ENCODE measurements at regions not wholly inside any gene's neighbourhood (a gene's known extent, or its start where the extent isn't known, plus 50 kb on each side); places are given as distances from the start of the nearest gene placed in this dataset.

- POLR2A ChIA-PET = no interaction called here
- Mint-ChIP-seq H3K27me3 (ENCODE audit: insufficient read depth, unreplicated experiment) (no peaks in the 10 kb centered on the region), H3K4me1 (ENCODE audit: insufficient read depth, unreplicated experiment) (peaks cover 9% of the 10 kb centered on the region), H3K9me3 (ENCODE audit: unreplicated experiment) (peaks cover 16% of the 10 kb centered on the region), H3K4me3 (ENCODE audit: unreplicated experiment) (no peak overlapping the region), H3K27ac (ENCODE audit: low read depth, unreplicated experiment) (no peak overlapping the region), H3K36me3 (ENCODE audit: insufficient read depth, unreplicated experiment) (no peaks in the 10 kb centered on the region)
- CTCF ChIA-PET = interaction anchor here (0.5 to 2.8 kb wide), 4 partner anchors 11 to 1996 kb away, joined by 3 to 16 read pairs (median 6); no protein-coding TSS in a partner anchor
- no TSS peak for BruUV-seq (replicated peaks)
- TF ChIP-seq CTCF (IDR thresholded peaks at IDR 0.05; ENCODE audit: unreplicated experiment) = no peak
- DNase-seq (ENCODE audit: unreplicated experiment) = no peak
- intact Hi-C loops (cut with micrococcal nuclease) = loop anchor here (10.0 kb wide), 1 partner anchor 223 kb away; no protein-coding TSS in a partner anchor
Measured at GRCh38 chr21:23017989-23018388, 2019.8 kb downstream of the NCAM2 start.

GRCh38 chr21:23020969-23021368, 2022.8 kb downstream of the NCAM2 start:
- BruUV-seq (replicated peaks) = no TSS peak
- Mint-ChIP-seq H3K4me3 (ENCODE audit: unreplicated experiment) (no peak overlapping the region), H3K27ac (ENCODE audit: low read depth, unreplicated experiment) (no peak overlapping the region), H3K36me3 (ENCODE audit: insufficient read depth, unreplicated experiment) (no peaks in the 10 kb centered on the region), H3K27me3 (ENCODE audit: insufficient read depth, unreplicated experiment) (no peaks in the 10 kb centered on the region), H3K4me1 (ENCODE audit: insufficient read depth, unreplicated experiment) (no peaks in the 10 kb centered on the region), H3K9me3 (ENCODE audit: unreplicated experiment) (peaks cover 14% of the 10 kb centered on the region)
- no peak for DNase-seq (ENCODE audit: unreplicated experiment)
- ChIA-PET POLR2A (no interaction called here), CTCF (no interaction called here)
- no peak for TF ChIP-seq CTCF (IDR thresholded peaks at IDR 0.05; ENCODE audit: unreplicated experiment)
- intact Hi-C loops (cut with micrococcal nuclease) = no loop called here

- intact Hi-C loops (cut with micrococcal nuclease) = no loop called here
- H3K4me3 Mint-ChIP-seq (ENCODE audit: unreplicated experiment) = no peak overlapping the region
- peaks cover 14% of the 10 kb centered on the region for H3K9me3 Mint-ChIP-seq (ENCODE audit: unreplicated experiment)
- H3K36me3 Mint-ChIP-seq (ENCODE audit: insufficient read depth, unreplicated experiment) = no peaks in the 10 kb centered on the region
- CTCF ChIA-PET = interaction anchor here (0.6 kb wide), 1 partner anchor 261 kb away, joined by 5 read pairs; no protein-coding TSS in a partner anchor
- no peaks in the 10 kb centered on the region for H3K4me1 Mint-ChIP-seq (ENCODE audit: insufficient read depth, unreplicated experiment)
- POLR2A ChIA-PET = no interaction called here
- no peak for TF ChIP-seq CTCF (IDR thresholded peaks at IDR 0.05; ENCODE audit: unreplicated experiment)
- H3K27me3 Mint-ChIP-seq (ENCODE audit: insufficient read depth, unreplicated experiment) = no peaks in the 10 kb centered on the region
- BruUV-seq (replicated peaks) = no TSS peak
- no peak for DNase-seq (ENCODE audit: unreplicated experiment)
- H3K27ac Mint-ChIP-seq (ENCODE audit: low read depth, unreplicated experiment) = no peak overlapping the region
Measured at GRCh38 chr21:23021481-23021880, 2023.3 kb downstream of the NCAM2 start.

GRCh38 chr21:23026878-23027277, 2028.7 kb downstream of the NCAM2 start:
- H3K27ac Mint-ChIP-seq (ENCODE audit: low read depth, unreplicated experiment) = no peak overlapping the region
- POLR2A ChIA-PET = no interaction called here
- CTCF ChIA-PET = interaction anchor here (1.2 kb wide), 1 partner anchor 11 kb away, joined by 4 read pairs; no protein-coding TSS in a partner anchor
- H3K36me3 Mint-ChIP-seq (ENCODE audit: insufficient read depth, unreplicated experiment) = no peaks in the 10 kb centered on the region
- intact Hi-C loops (cut with micrococcal nuclease) = no loop called here
- H3K4me3 Mint-ChIP-seq (ENCODE audit: unreplicated experiment) = no peak overlapping the region
- no peak for DNase-seq (ENCODE audit: unreplicated experiment)
- no peaks in the 10 kb centered on the region for H3K4me1 Mint-ChIP-seq (ENCODE audit: insufficient read depth, unreplicated experiment)
- no TSS peak for BruUV-seq (replicated peaks)
- TF ChIP-seq CTCF (IDR thresholded peaks at IDR 0.05; ENCODE audit: unreplicated experiment) = no peak
- H3K9me3 Mint-ChIP-seq (ENCODE audit: unreplicated experiment) = peaks cover 7% of the 10 kb centered on the region
- H3K27me3 Mint-ChIP-seq (ENCODE audit: insufficient read depth, unreplicated experiment) = no peaks in the 10 kb centered on the region
